ENCODE measurements at regions not wholly inside any gene's neighbourhood (a gene's known extent, or its start where the extent isn't known, plus 50 kb on each side); places are given as distances from the start of the nearest gene placed in this dataset.

DNA sequence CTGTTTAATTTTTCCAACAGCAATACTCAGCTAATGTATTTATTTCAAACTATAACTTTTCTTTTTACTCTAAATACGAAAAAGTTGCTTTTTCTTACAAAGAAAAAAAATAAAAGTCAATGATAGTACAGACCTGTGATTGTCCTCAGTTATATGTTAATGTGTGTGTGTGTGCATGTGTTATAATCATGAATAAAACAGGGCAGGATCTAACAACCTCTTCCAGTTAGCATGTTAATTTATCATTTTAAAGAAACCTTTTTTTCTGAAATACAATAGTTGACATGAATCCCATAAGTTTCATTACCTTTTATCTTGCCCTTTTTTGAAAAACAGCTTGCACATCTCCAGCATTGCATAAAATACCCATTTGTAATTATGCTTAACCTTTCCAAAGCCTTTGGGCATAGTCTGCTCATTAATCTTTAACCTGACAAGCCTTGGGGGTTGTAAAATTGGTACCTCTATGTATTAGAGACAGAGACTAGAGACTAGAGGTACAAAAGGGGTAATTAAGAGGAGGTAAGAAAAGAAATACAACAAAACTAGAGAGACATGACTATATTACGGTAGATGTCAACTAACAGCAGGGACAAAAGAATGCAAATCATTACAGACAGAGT, 828.1 kb downstream of the OLFM4 start:
- H3K79me1 ChIP-seq (ENCODE audit: insufficient read depth, low read depth, low read length, poor library complexity, severe bottlenecking), result no peaks in the 10 kb centered on the region
- H3K9ac ChIP-seq (ENCODE audit: extremely low read depth, insufficient read length, low read length), result no peak overlapping the region
- no peaks in the 10 kb centered on the region for H3K9me3 ChIP-seq (ENCODE audit: control insufficient read depth, low read depth, low read length)
- H3K4me3 Mint-ChIP-seq, result no peak overlapping the region
- H2AFZ ChIP-seq (ENCODE audit: low read length), result no peak overlapping the region
- no peaks in the 10 kb centered on the region for H3K4me1 ChIP-seq (ENCODE audit: insufficient read depth, low read length)
- H3T11ph ChIP-seq (ENCODE audit: low read length), result no peak overlapping the region
- no peak overlapping the region for H2BK20ac ChIP-seq (ENCODE audit: low read depth, low read length, poor library complexity, severe bottlenecking)
- no peaks in the 10 kb centered on the region for H4K20me1 ChIP-seq (ENCODE audit: control insufficient read depth, insufficient read depth, insufficient read length)
- no peak overlapping the region for H4K8ac ChIP-seq (replicated peaks; ENCODE audit: insufficient read length, low read depth, low read length)
- no peak overlapping the region for H3K23ac ChIP-seq (ENCODE audit: insufficient read length, low read depth, low read length)
- H3K4ac ChIP-seq (ENCODE audit: low read depth, low read length), result no peak overlapping the region
- H3K4me2 ChIP-seq (ENCODE audit: insufficient read depth, insufficient read length, low read length), result no peak overlapping the region
- H2BK15ac ChIP-seq (ENCODE audit: low read depth, low read length), result no peak overlapping the region
- TF ChIP-seq, protein P1, sequence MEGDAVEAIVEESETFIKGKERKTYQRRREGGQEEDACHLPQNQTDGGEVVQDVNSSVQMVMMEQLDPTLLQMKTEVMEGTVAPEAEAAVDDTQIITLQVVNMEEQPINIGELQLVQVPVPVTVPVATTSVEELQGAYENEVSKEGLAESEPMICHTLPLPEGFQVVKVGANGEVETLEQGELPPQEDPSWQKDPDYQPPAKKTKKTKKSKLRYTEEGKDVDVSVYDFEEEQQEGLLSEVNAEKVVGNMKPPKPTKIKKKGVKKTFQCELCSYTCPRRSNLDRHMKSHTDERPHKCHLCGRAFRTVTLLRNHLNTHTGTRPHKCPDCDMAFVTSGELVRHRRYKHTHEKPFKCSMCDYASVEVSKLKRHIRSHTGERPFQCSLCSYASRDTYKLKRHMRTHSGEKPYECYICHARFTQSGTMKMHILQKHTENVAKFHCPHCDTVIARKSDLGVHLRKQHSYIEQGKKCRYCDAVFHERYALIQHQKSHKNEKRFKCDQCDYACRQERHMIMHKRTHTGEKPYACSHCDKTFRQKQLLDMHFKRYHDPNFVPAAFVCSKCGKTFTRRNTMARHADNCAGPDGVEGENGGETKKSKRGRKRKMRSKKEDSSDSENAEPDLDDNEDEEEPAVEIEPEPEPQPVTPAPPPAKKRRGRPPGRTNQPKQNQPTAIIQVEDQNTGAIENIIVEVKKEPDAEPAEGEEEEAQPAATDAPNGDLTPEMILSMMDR (conservative IDR thresholded peaks at IDR 0.05), result no peak
- H3K79me2 ChIP-seq (ENCODE audit: insufficient read depth, low read length), result no peaks in the 10 kb centered on the region
- H4K5ac ChIP-seq (ENCODE audit: insufficient read length, low read depth, low read length), result no peak overlapping the region
- no peak overlapping the region for H2AK5ac ChIP-seq (ENCODE audit: insufficient read length, low read length)
- no peak overlapping the region for H4K91ac ChIP-seq (ENCODE audit: insufficient read length, low read depth, low read length)
- no peaks in the 10 kb centered on the region for H3K27me3 ChIP-seq (ENCODE audit: insufficient read depth, low read length)
- no peak overlapping the region for H3K14ac ChIP-seq (ENCODE audit: insufficient read depth, low read length)
- no peak overlapping the region for H3K18ac ChIP-seq (ENCODE audit: insufficient read length, low read depth, low read length)
- no peaks in the 10 kb centered on the region for H3K4me1 Mint-ChIP-seq
- no peaks in the 10 kb centered on the region for H3K36me3 Mint-ChIP-seq (ENCODE audit: insufficient read depth in 1 of 3, low read depth in 3 of 3)
- no peak overlapping the region for H2BK12ac ChIP-seq (ENCODE audit: insufficient read length, low read depth, low read length)
- WGBS (ENCODE audit: extremely low coverage, insufficient read length, low lambda C conversion rate), result 100% methylated on average over 1 of the region's 2 CpGs
- H3K27ac ChIP-seq (ENCODE audit: insufficient read length, low read depth, low read length), result no peak overlapping the region
- H3K56ac ChIP-seq (ENCODE audit: insufficient read length, low read depth, low read length), result no peak overlapping the region
- no peak for DNase-seq
- H3K23me2 ChIP-seq (ENCODE audit: insufficient read length, low read depth, low read length, poor library complexity, severe bottlenecking), result no peaks in the 10 kb centered on the region
- H3K9me3 Mint-ChIP-seq, result no peaks in the 10 kb centered on the region
- H2BK120ac ChIP-seq (ENCODE audit: low read depth, low read length, poor library complexity, severe bottlenecking), result no peak overlapping the region
- H3K27me3 Mint-ChIP-seq (ENCODE audit: low read depth), result no peaks in the 10 kb centered on the region
- H3K27ac Mint-ChIP-seq, result no peak overlapping the region; a peak in 1 of 7 replicates
- no peak overlapping the region for H2BK5ac ChIP-seq (ENCODE audit: insufficient read length, low read length)

All from H9 (cell line).